ENCODE measurements at regions not wholly inside any gene's neighbourhood (a gene's known extent, or its start where the extent isn't known, plus 50 kb on each side); places are given as distances from the start of the nearest gene placed in this dataset.

GRCh38 chr13:67844574-67844973 lies 614.4 kb upstream of the PCDH9 start:
- WGBS, 2 donors, result 68 to 80% methylated on average over 2 of the region's 2 CpGs
- H3K27me3 ChIP-seq, result no peaks in the 10 kb centered on the region
- no peaks in the 10 kb centered on the region for H3K36me3 ChIP-seq
- intact Hi-C loops (cut with DNase I), result no loop called here
- no peaks in the 10 kb centered on the region for H3K9me3 ChIP-seq
- H3K27ac ChIP-seq, result no peak overlapping the region
- H3K4me3 ChIP-seq, result no peak overlapping the region
- H3K4me1 ChIP-seq, result no peaks in the 10 kb centered on the region
- no peak for DNase-seq
- TF ChIP-seq POLR2AphosphoS5 (IDR thresholded peaks at IDR 0.05) (no peak), POLR2A (IDR thresholded peaks at IDR 0.05) (no peak), EP300 (IDR thresholded peaks at IDR 0.05) (no peak), CTCF (IDR thresholded peaks at IDR 0.05) (no peak)

DNA sequence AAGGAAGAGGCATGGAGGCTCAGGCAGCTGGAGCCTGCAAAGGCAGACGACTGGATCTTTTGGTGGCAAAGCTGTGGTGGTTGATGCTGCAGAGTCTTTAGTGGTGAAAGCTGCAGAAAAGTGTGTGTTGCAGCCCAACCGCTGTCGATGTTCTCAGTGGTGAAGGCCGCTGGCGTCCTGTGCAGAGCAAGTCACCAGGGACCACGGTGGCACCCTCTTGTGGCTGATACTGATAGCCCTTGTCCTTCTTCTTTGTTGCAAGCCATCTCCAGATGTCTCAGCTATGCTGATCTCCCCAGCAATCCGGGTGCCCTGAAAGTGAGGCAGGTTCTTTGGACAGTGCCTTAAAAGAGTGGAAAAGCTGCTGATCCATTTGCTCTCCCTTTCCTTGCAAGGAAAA lies 610.9 kb upstream of the PCDH9 start:
- TF ChIP-seq CTCF (IDR thresholded peaks at IDR 0.05), result no peak
- TF ChIP-seq EP300 (IDR thresholded peaks at IDR 0.05), result no peak
- TF ChIP-seq POLR2A (IDR thresholded peaks at IDR 0.05), result no peak
- no peak for TF ChIP-seq POLR2AphosphoS5 (IDR thresholded peaks at IDR 0.05)
- no peak overlapping the region for H3K4me3 ChIP-seq
- no peaks in the 10 kb centered on the region for H3K9me3 ChIP-seq
- intact Hi-C loops (cut with DNase I), result no loop called here
- 84 to 85% methylated on average over 7 of the region's 7 CpGs for WGBS, 2 donors
- no peaks in the 10 kb centered on the region for H3K4me1 ChIP-seq
- no peak for DNase-seq
- H3K36me3 ChIP-seq, result no peaks in the 10 kb centered on the region
- no peak overlapping the region for H3K27ac ChIP-seq
- H3K27me3 ChIP-seq, result no peaks in the 10 kb centered on the region

- Histone ChIP-seq H3K36me3 (no peaks in the 10 kb centered on the region), H3K4me3 (no peak overlapping the region), H3K9me3 (no peaks in the 10 kb centered on the region), H3K4me1 (no peaks in the 10 kb centered on the region), H3K27ac (no peak overlapping the region), H3K27me3 (no peaks in the 10 kb centered on the region)
- TF ChIP-seq EP300 (IDR thresholded peaks at IDR 0.05) (no peak), POLR2A (IDR thresholded peaks at IDR 0.05) (no peak), POLR2AphosphoS5 (IDR thresholded peaks at IDR 0.05) (no peak), CTCF (IDR thresholded peaks at IDR 0.05) (no peak)
- intact Hi-C loops (cut with DNase I), result no loop called here
- no peak for DNase-seq
These were observed 603.4 kb upstream of the PCDH9 start for GRCh38 chr13:67833564-67833963.

DNA sequence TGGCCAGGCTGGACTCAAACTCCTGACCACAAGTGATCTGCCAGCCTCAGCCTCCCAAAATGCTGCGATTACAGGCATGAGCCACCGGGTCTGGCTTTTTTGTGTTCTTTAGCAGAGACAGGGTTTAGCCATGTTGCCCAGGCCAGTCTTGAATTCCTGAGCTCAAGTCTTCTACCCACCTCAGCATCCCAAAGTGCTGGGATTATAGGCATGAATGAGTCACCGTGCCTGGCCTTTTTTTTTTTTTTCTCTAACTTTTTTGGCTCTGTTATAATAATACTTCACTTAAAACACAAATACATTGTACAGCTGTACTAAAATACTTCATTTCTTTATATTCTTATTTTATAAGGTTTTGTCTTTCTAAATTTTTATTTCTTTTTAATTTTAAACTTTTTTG lies 599.5 kb upstream of the PCDH9 start:
- Histone ChIP-seq H3K4me1 (no peaks in the 10 kb centered on the region), H3K36me3 (no peaks in the 10 kb centered on the region), H3K4me3 (no peak overlapping the region), H3K9me3 (no peaks in the 10 kb centered on the region), H3K27me3 (no peaks in the 10 kb centered on the region), H3K27ac (no peak overlapping the region)
- DNase-seq, result no peak
- 92% methylated on average over 3 of the region's 3 CpGs for WGBS, 2 donors
- intact Hi-C loops (cut with DNase I), result no loop called here
- TF ChIP-seq POLR2A (IDR thresholded peaks at IDR 0.05) (no peak), POLR2AphosphoS5 (IDR thresholded peaks at IDR 0.05) (no peak), CTCF (IDR thresholded peaks at IDR 0.05) (no peak), EP300 (IDR thresholded peaks at IDR 0.05) (no peak)

DNA sequence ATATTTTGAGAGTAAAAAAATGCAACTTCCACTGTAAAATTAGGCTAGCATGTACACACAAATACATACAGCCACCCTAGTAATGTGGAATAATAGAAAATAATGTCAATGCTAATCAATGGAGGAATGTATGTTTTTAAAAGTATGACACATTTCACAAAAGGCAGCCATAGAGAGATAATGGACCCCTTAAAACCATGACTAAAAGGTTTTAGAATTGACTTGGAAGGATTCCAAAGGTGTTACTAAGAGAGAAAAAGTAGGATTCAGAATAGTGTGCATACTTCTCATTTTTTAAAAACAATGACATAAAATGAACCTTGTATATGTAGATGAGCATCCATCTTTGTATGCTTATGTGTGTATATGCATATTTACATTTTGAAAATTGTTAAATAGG lies 597.9 kb upstream of the PCDH9 start:
- Histone ChIP-seq H3K27ac (no peak overlapping the region), H3K36me3 (no peaks in the 10 kb centered on the region), H3K27me3 (no peaks in the 10 kb centered on the region), H3K9me3 (no peaks in the 10 kb centered on the region), H3K4me3 (no peak overlapping the region), H3K4me1 (no peaks in the 10 kb centered on the region)
- DNase-seq, result no peak
- intact Hi-C loops (cut with DNase I), result no loop called here
- TF ChIP-seq CTCF (IDR thresholded peaks at IDR 0.05), result no peak
- no peak for TF ChIP-seq EP300 (IDR thresholded peaks at IDR 0.05)
- TF ChIP-seq POLR2AphosphoS5 (IDR thresholded peaks at IDR 0.05), result no peak
- TF ChIP-seq POLR2A (IDR thresholded peaks at IDR 0.05), result no peak

Data from sigmoid colon (tissue), 6 donors.